ENCODE measurements at regions not wholly inside any gene's neighbourhood (a gene's known extent, or its start where the extent isn't known, plus 50 kb on each side); places are given as distances from the start of the nearest gene placed in this dataset.

DNA sequence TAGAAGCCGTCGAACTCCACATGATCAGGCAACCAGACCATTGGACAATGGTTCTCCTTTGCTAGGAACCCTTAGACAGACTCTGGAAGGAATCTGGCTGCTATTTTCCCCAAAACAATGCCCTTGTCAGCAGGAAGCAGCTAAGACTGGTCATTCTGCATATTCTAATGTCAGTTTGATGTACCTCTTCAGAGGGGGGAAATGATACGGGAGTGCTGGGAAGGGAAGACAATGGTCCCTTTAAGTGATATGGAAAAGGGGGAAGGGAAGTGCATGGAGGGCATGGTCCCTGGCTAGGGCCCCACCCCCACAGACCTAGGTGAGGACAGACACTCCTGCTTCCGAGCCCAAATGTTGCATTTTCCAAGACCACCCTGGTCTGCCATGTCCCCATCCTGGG lies 389.0 kb upstream of the SLITRK6 start:
- no peak overlapping the region for H2AK5ac ChIP-seq (ENCODE audit: low read depth, low read length)
- no peaks in the 10 kb centered on the region for H3K23me2 ChIP-seq (ENCODE audit: low read depth, low read length)
- H4K91ac ChIP-seq (replicated peaks; ENCODE audit: insufficient read length, low read length): no peak overlapping the region
- no peak overlapping the region for H4K8ac ChIP-seq (ENCODE audit: extremely low read depth, insufficient read depth, low read length)
- 0 out of 2 replicates have a peak, but pooled peaks have one; percentile 12 for TF ChIP-seq POU5F1 (IDR thresholded peaks at IDR 0.05; ENCODE audit: low read depth, low read length)
- TF ChIP-seq HDAC6 (IDR thresholded peaks at IDR 0.05; ENCODE audit: low read depth, low read length): no peak
- H3K27ac ChIP-seq (ENCODE audit: low read depth, low read length): no peak overlapping the region
- 88% methylated on average over 4 of the region's 4 CpGs; no CpG with 5 or more reads in 1 of the 2 experiments for WGBS, 2 experiments (ENCODE audit: extremely low coverage in 1 of 2, insufficient coverage in 1 of 2, insufficient read length in 1 of 2, insufficient replicate concordance in 2 of 2, low coverage in 1 of 2, low lambda C conversion rate in 2 of 2, missing lambda C conversion rate in 1 of 2)
- no peak overlapping the region for H3K56ac ChIP-seq (replicated peaks; ENCODE audit: insufficient read length, low read depth, low read length)
- H2BK12ac ChIP-seq (ENCODE audit: low read depth, low read length): no peak overlapping the region
- H3K9me3 ChIP-seq (ENCODE audit: insufficient read depth in 2 of 2, low read depth in 1 of 2, low read length in 1 of 2): no peaks in the 10 kb centered on the region
- no peak overlapping the region for H3K14ac ChIP-seq (ENCODE audit: insufficient read length)
- H4K5ac ChIP-seq (ENCODE audit: insufficient read length, low read depth, low read length): no peak overlapping the region
- H2BK20ac ChIP-seq (ENCODE audit: low read length): no peak overlapping the region
- CTCF ChIA-PET (ENCODE audit: partially characterized antibody): interaction anchor here (1.3 kb wide), 1 partner anchor 32 kb away, joined by 3 read pairs; no protein-coding TSS in a partner anchor
- H3K4me3 ChIP-seq (ENCODE audit: extremely low read depth in 1 of 4, insufficient read depth in 2 of 4, low read depth in 3 of 4, low read length in 4 of 4): no peak overlapping the region
- no peaks in the 10 kb centered on the region for H4K20me1 ChIP-seq (replicated peaks in 1 of 2; ENCODE audit: control insufficient read depth in 1 of 2, insufficient read depth in 2 of 2, low read length in 2 of 2)
- no peaks in the 10 kb centered on the region for H3K79me2 ChIP-seq (ENCODE audit: control insufficient read depth in 1 of 2, insufficient read depth in 2 of 2, low read length in 2 of 2)
- H3K23ac ChIP-seq (ENCODE audit: insufficient read length): no peak overlapping the region
- H2AFZ ChIP-seq (ENCODE audit: low read length): no peak overlapping the region
- no peak overlapping the region for H2BK15ac ChIP-seq (ENCODE audit: low read length)
- DNase-seq (ENCODE audit: low read depth in 1 of 2, low spot score in 2 of 2) (no peak), FAIRE-seq (no peak)
- peak overlapping the region; percentile 76 for H3K4ac ChIP-seq (replicated peaks; ENCODE audit: insufficient read length, low read depth, low read length)
- H2BK120ac ChIP-seq (replicated peaks; ENCODE audit: low read depth, low read length): no peak overlapping the region
- H3K27me3 ChIP-seq (replicated peaks in 1 of 4; ENCODE audit: control insufficient read depth in 3 of 4, extremely low read depth in 1 of 4, insufficient read depth in 3 of 4, low read length in 3 of 4): no peaks in the 10 kb centered on the region
- POLR2A ChIA-PET (ENCODE audit: partially characterized antibody): no interaction called here
- no peak overlapping the region for H3K18ac ChIP-seq (ENCODE audit: extremely low read depth, low read length)
- no peaks in the 10 kb centered on the region for H3K4me1 ChIP-seq (replicated peaks in 1 of 4; ENCODE audit: control insufficient read depth in 3 of 4, insufficient read depth in 4 of 4, low read length in 3 of 4)
- H3K9ac ChIP-seq (replicated peaks in 1 of 4; ENCODE audit: extremely low read depth in 1 of 4, low read depth in 3 of 4, low read length in 3 of 4): no peak overlapping the region
- no peaks in the 10 kb centered on the region for H3K79me1 ChIP-seq (ENCODE audit: low read depth, low read length)
- no peaks in the 10 kb centered on the region for H3K36me3 ChIP-seq (ENCODE audit: control insufficient read depth in 2 of 4, insufficient read depth in 4 of 4, low read length in 3 of 4)
- H2BK5ac ChIP-seq (ENCODE audit: low read depth, low read length): no peak overlapping the region
- H3K4me2 ChIP-seq (ENCODE audit: insufficient read depth in 1 of 2, low read depth in 2 of 2, low read length in 2 of 2): no peak overlapping the region
